ENCODE measurements at regions not wholly inside any gene's neighbourhood (a gene's known extent, or its start where the extent isn't known, plus 50 kb on each side); places are given as distances from the start of the nearest gene placed in this dataset.

GRCh38 chr15:94164202-94164807 is 67.1 kb upstream of the MCTP2 start:
- Mint-ChIP-seq H3K4me3 (no peak overlapping the region), H3K9me3 (no peaks in the 10 kb centered on the region), H3K36me3 (ENCODE audit: low read depth) (no peaks in the 10 kb centered on the region), H3K27ac (no peak overlapping the region), H3K27me3 (no peaks in the 10 kb centered on the region), H3K4me1 (peaks cover 2% of the 10 kb centered on the region)
- TF ChIP-seq, protein P1, sequence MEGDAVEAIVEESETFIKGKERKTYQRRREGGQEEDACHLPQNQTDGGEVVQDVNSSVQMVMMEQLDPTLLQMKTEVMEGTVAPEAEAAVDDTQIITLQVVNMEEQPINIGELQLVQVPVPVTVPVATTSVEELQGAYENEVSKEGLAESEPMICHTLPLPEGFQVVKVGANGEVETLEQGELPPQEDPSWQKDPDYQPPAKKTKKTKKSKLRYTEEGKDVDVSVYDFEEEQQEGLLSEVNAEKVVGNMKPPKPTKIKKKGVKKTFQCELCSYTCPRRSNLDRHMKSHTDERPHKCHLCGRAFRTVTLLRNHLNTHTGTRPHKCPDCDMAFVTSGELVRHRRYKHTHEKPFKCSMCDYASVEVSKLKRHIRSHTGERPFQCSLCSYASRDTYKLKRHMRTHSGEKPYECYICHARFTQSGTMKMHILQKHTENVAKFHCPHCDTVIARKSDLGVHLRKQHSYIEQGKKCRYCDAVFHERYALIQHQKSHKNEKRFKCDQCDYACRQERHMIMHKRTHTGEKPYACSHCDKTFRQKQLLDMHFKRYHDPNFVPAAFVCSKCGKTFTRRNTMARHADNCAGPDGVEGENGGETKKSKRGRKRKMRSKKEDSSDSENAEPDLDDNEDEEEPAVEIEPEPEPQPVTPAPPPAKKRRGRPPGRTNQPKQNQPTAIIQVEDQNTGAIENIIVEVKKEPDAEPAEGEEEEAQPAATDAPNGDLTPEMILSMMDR (IDR thresholded peaks at IDR 0.05) = peak; percentile 73
- intact Hi-C loops (cut with micrococcal nuclease) = loop anchor here (1.0 to 2.0 kb wide), 3 partner anchors 67 to 412 kb away; partner anchors contain the start of gene MCTP2
- no peak for DNase-seq
- no peak for ATAC-seq (ENCODE audit: low read depth)
- ChIA-PET POLR2A (interaction anchor here (0.7 to 4.0 kb wide), 3 partner anchors 9 to 160 kb away, joined by 3 to 22 read pairs (median 11); partner anchors contain the start of gene MCTP2), CTCF (interaction anchor here (0.6 to 8.6 kb wide), 33 partner anchors 9 to 505 kb away, joined by 3 to 348 read pairs (median 4); partner anchors contain the start of gene MCTP2)

DNA sequence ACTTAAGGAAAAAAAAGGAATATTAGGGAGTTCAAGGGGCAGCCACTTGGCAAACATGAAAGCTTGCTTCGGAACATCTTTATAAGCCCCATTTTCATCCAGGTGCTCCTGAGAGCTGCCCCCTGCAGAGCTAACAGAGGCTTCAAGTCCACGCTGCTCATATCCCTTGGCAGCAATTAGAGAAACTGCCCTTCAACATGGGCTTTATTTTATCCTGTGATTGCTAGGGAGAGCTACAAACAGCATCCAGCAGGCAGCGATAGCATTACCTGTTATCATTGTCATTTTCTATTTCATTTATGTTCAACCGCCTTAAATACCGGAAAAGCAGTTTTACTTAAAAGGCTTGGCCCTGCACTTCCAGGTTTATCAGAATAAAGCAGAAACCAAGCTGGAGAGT is 68.4 kb upstream of the MCTP2 start:
- TF ChIP-seq, protein P1 (IDR thresholded peaks at IDR 0.05) = no peak
- no peak overlapping the region for H3K27ac Mint-ChIP-seq
- CTCF ChIA-PET = interaction anchor here (0.7 to 8.6 kb wide), 9 partner anchors 36 to 206 kb away, joined by 3 to 348 read pairs (median 6); partner anchors contain the start of gene MCTP2

GRCh38 chr15:94154255-94154654 is 77.1 kb upstream of the MCTP2 start:
- no peak overlapping the region for H3K4me3 Mint-ChIP-seq
- H3K36me3 Mint-ChIP-seq (ENCODE audit: low read depth) = no peaks in the 10 kb centered on the region
- ATAC-seq (ENCODE audit: low read depth) (no peak), DNase-seq (no peak)
- CTCF ChIA-PET = interaction anchor here (0.6 kb wide), 1 partner anchor 170 kb away, joined by 3 read pairs; no protein-coding TSS in a partner anchor
- POLR2A ChIA-PET = no interaction called here
- H3K27ac Mint-ChIP-seq = no peak overlapping the region
- intact Hi-C loops (cut with micrococcal nuclease) = no loop called here
- TF ChIP-seq, protein P1 (IDR thresholded peaks at IDR 0.05) = no peak
- no peaks in the 10 kb centered on the region for H3K9me3 Mint-ChIP-seq
- peaks cover 15% of the 10 kb centered on the region for H3K27me3 Mint-ChIP-seq
- H3K4me1 Mint-ChIP-seq = no peaks in the 10 kb centered on the region

More for the DNA sequence above, 68.4 kb upstream of the MCTP2 start:
- POLR2A ChIA-PET = interaction anchor here (4.0 kb wide), 1 partner anchor 161 kb away, joined by 22 read pairs; no protein-coding TSS in a partner anchor
- H3K27me3 Mint-ChIP-seq = no peaks in the 10 kb centered on the region
- intact Hi-C loops (cut with micrococcal nuclease) = no loop called here
- DNase-seq = no peak
- ATAC-seq (ENCODE audit: low read depth) = no peak
- H3K4me3 Mint-ChIP-seq = no peak overlapping the region
- no peaks in the 10 kb centered on the region for H3K9me3 Mint-ChIP-seq
- H3K36me3 Mint-ChIP-seq (ENCODE audit: low read depth) = no peaks in the 10 kb centered on the region
- H3K4me1 Mint-ChIP-seq = peaks cover 2% of the 10 kb centered on the region

DNA sequence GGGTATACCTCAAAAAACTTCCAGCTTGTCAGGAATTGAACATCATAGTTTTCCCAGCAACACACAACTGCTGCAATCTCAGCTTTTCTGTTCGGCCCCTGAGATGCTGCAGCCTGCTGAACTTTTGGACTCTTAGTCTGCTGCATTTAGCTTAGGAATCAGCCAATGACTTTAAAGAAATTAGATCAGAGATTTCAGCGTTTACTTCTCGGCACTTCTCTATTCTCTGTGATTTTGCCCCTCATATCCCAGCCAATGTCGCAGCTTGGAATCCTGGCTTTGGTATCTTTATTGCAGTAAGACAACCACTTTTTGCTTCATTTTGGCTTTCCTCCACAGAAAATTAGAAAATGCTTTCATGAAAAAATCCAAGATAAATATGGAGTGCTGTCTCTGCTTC is 86.3 kb upstream of the MCTP2 start:
- no peak overlapping the region for H3K27ac Mint-ChIP-seq
- CTCF ChIA-PET = interaction anchor here (1.1 kb wide), 1 partner anchor 178 kb away, joined by 3 read pairs; no protein-coding TSS in a partner anchor
- TF ChIP-seq, protein P1 (IDR thresholded peaks at IDR 0.05) = no peak
- no peak for DNase-seq
- POLR2A ChIA-PET = no interaction called here
- H3K4me1 Mint-ChIP-seq = no peaks in the 10 kb centered on the region
- ATAC-seq (ENCODE audit: low read depth) = no peak
- H3K36me3 Mint-ChIP-seq (ENCODE audit: low read depth) = no peaks in the 10 kb centered on the region
- H3K4me3 Mint-ChIP-seq = no peak overlapping the region
- peaks cover 20% of the 10 kb centered on the region for H3K27me3 Mint-ChIP-seq
- intact Hi-C loops (cut with micrococcal nuclease) = no loop called here
- H3K9me3 Mint-ChIP-seq = peaks cover 10% of the 10 kb centered on the region

DNA sequence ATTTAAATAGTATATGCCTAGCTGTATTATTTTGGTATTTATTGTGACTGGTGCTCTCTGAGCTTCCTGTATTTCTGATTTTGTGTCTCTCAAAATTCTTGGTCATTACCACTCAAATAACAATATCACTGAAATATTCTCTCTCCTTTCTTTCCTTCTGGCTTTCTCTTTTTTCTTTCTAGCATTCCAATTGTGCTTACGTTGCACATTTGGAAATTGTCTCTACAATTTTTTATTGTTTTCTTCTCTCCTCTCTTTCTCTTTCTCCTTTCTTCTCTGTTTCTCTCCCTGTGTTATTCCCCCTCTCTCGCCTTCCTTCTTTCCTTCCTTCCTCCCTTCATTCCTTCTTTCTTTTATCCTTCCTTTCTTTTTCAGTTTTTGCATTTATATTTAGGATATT is 89.6 kb upstream of the MCTP2 start:
- H3K27me3 Mint-ChIP-seq = peaks cover 15% of the 10 kb centered on the region
- DNase-seq = no peak
- H3K9me3 Mint-ChIP-seq = peaks cover 10% of the 10 kb centered on the region
- H3K4me1 Mint-ChIP-seq = no peaks in the 10 kb centered on the region
- intact Hi-C loops (cut with micrococcal nuclease) = no loop called here
- H3K27ac Mint-ChIP-seq = no peak overlapping the region
- TF ChIP-seq, protein P1 (IDR thresholded peaks at IDR 0.05) = no peak
- CTCF ChIA-PET = no interaction called here
- POLR2A ChIA-PET = no interaction called here
- no peaks in the 10 kb centered on the region for H3K36me3 Mint-ChIP-seq (ENCODE audit: low read depth)
- no peak overlapping the region for H3K4me3 Mint-ChIP-seq
- no peak for ATAC-seq (ENCODE audit: low read depth)

All from activated B cell treated with CpG ODN at 0.5 μM for 24 hours (primary cell).